Osteocyte (in vitro differentiated cells): ENCODE measurements at regions not wholly inside any gene's neighbourhood (a gene's known extent, or its start where the extent isn't known, plus 50 kb on each side); places are given as distances from the start of the nearest gene placed in this dataset.

Experiments used
- DNase-seq: peaks from one replicate; pipeline ENCODE4 v3.0.0; 2021; ENCODE audit warnings: mixed read lengths; ENCODE audit not compliant: unreplicated experiment; ENCODE audit errors: extremely low spot score
- H3K27ac Mint-ChIP-seq: one replicate; pipeline ENCODE4 v1.8.0; 2021; ENCODE audit warnings: mild to moderate bottlenecking, mixed read lengths; ENCODE audit not compliant: unreplicated experiment
- H3K27me3 Mint-ChIP-seq: one replicate; pipeline ENCODE4 v1.8.0; 2021; ENCODE audit warnings: mixed read lengths; ENCODE audit not compliant: unreplicated experiment
- H3K36me3 Mint-ChIP-seq: one replicate; pipeline ENCODE4 v1.8.0; 2021; ENCODE audit warnings: mixed read lengths; ENCODE audit not compliant: unreplicated experiment
- H3K4me1 Mint-ChIP-seq: one replicate; pipeline ENCODE4 v1.8.0; 2021; ENCODE audit warnings: mixed read lengths; ENCODE audit not compliant: unreplicated experiment
- H3K4me3 Mint-ChIP-seq: one replicate; pipeline ENCODE4 v1.8.0; 2021; ENCODE audit warnings: mild to moderate bottlenecking, moderate library complexity, mixed read lengths; ENCODE audit not compliant: unreplicated experiment
- H3K9me3 Mint-ChIP-seq: one replicate; pipeline ENCODE4 v1.8.0; 2021; ENCODE audit warnings: mixed read lengths; ENCODE audit not compliant: unreplicated experiment
- TF ChIP-seq, protein P1 (sequence below): fragments of 200-600 bp; sonication (generic); IDR thresholded peaks from 2 replicates; pipeline ENCODE4 v1.5.0; 2021; ENCODE audit warnings: antibody characterized with exemption, mild to moderate bottlenecking, moderate library complexity

GRCh38 chr2:82526277-82526676, 1932.8 kb downstream of the SUCLG1 start:
- no peak overlapping the region for H3K27ac Mint-ChIP-seq
- H3K4me3 Mint-ChIP-seq = no peak overlapping the region
- TF ChIP-seq, protein P1, sequence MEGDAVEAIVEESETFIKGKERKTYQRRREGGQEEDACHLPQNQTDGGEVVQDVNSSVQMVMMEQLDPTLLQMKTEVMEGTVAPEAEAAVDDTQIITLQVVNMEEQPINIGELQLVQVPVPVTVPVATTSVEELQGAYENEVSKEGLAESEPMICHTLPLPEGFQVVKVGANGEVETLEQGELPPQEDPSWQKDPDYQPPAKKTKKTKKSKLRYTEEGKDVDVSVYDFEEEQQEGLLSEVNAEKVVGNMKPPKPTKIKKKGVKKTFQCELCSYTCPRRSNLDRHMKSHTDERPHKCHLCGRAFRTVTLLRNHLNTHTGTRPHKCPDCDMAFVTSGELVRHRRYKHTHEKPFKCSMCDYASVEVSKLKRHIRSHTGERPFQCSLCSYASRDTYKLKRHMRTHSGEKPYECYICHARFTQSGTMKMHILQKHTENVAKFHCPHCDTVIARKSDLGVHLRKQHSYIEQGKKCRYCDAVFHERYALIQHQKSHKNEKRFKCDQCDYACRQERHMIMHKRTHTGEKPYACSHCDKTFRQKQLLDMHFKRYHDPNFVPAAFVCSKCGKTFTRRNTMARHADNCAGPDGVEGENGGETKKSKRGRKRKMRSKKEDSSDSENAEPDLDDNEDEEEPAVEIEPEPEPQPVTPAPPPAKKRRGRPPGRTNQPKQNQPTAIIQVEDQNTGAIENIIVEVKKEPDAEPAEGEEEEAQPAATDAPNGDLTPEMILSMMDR = no peak
- no peaks in the 10 kb centered on the region for H3K4me1 Mint-ChIP-seq
- peaks cover 6% of the 10 kb centered on the region for H3K9me3 Mint-ChIP-seq
- H3K36me3 Mint-ChIP-seq = no peaks in the 10 kb centered on the region
- no peaks in the 10 kb centered on the region for H3K27me3 Mint-ChIP-seq
- DNase-seq = no peak

DNA sequence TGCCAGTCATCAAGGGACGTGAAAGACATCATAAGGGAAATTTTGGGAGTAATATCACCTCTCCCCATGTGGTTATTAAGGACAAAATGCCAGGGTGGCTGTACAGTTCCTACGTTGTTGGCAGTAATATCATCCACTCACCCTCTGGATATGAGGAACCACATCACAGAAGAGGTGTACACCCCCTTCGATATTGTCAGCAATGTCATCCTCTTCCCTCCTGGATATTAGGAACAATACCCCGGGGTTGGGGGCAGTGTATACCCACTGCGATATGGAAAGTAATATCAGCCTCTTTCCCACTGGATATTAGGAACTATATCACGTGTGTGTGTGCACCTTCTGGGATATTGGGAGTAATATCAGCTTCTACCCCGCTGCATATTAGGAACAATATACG, 1933.3 kb downstream of the SUCLG1 start:
- H3K4me3 Mint-ChIP-seq = no peak overlapping the region
- H3K36me3 Mint-ChIP-seq = no peaks in the 10 kb centered on the region
- H3K27ac Mint-ChIP-seq = no peak overlapping the region
- H3K4me1 Mint-ChIP-seq = no peaks in the 10 kb centered on the region
- H3K9me3 Mint-ChIP-seq = peaks cover 6% of the 10 kb centered on the region
- TF ChIP-seq, protein P1 = no peak
- H3K27me3 Mint-ChIP-seq = no peaks in the 10 kb centered on the region
- DNase-seq = no peak

GRCh38 chr2:82524826-82525225, 1934.3 kb downstream of the SUCLG1 start:
- no peak for DNase-seq
- Mint-ChIP-seq H3K4me3 (no peak overlapping the region), H3K4me1 (no peaks in the 10 kb centered on the region), H3K27ac (no peak overlapping the region), H3K36me3 (no peaks in the 10 kb centered on the region), H3K9me3 (peaks cover 6% of the 10 kb centered on the region), H3K27me3 (no peaks in the 10 kb centered on the region)
- TF ChIP-seq, protein P1 = no peak

GRCh38 chr2:82511894-82512293, 1947.2 kb downstream of the SUCLG1 start:
- Mint-ChIP-seq H3K36me3 (no peaks in the 10 kb centered on the region), H3K9me3 (peaks cover 7% of the 10 kb centered on the region), H3K4me1 (no peaks in the 10 kb centered on the region), H3K27ac (no peak overlapping the region), H3K27me3 (no peaks in the 10 kb centered on the region), H3K4me3 (no peak overlapping the region)
- DNase-seq = no peak
- TF ChIP-seq, protein P1 = no peak

DNA sequence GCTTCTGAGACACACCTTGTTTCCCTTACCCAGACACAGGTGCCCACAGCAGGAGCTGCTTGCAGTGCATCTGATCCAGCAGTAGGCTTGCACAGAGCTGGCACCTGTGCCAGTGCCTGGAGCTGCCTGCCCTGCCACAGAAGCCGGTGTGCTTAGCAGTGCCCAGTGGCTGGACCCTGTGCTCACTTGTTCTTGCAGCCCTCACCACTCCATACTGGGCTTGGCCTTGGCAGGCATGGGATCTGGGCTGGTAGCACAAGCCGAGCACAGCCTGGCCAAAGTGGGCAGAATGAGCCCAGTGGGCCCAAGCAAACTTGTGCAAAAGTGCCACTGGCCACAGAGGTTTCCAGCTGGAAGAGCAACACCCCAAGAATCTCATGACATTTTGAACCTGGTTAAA, 1950.4 kb downstream of the SUCLG1 start:
- H3K9me3 Mint-ChIP-seq = peaks cover 12% of the 10 kb centered on the region
- DNase-seq = no peak
- no peaks in the 10 kb centered on the region for H3K4me1 Mint-ChIP-seq
- H3K4me3 Mint-ChIP-seq = no peak overlapping the region
- no peaks in the 10 kb centered on the region for H3K27me3 Mint-ChIP-seq
- no peak overlapping the region for H3K27ac Mint-ChIP-seq
- TF ChIP-seq, protein P1 = no peak
- no peaks in the 10 kb centered on the region for H3K36me3 Mint-ChIP-seq
